ENCODE measurements at regions not wholly inside any gene's neighbourhood (a gene's known extent, or its start where the extent isn't known, plus 50 kb on each side); places are given as distances from the start of the nearest gene placed in this dataset.

GRCh38 chr3:144754076-144754783, 782.6 kb downstream of the DIPK2A start:
- H3K4me3 ChIP-seq (ENCODE audit: low read depth, low read length): no peak overlapping the region
- TF ChIP-seq, protein P1, sequence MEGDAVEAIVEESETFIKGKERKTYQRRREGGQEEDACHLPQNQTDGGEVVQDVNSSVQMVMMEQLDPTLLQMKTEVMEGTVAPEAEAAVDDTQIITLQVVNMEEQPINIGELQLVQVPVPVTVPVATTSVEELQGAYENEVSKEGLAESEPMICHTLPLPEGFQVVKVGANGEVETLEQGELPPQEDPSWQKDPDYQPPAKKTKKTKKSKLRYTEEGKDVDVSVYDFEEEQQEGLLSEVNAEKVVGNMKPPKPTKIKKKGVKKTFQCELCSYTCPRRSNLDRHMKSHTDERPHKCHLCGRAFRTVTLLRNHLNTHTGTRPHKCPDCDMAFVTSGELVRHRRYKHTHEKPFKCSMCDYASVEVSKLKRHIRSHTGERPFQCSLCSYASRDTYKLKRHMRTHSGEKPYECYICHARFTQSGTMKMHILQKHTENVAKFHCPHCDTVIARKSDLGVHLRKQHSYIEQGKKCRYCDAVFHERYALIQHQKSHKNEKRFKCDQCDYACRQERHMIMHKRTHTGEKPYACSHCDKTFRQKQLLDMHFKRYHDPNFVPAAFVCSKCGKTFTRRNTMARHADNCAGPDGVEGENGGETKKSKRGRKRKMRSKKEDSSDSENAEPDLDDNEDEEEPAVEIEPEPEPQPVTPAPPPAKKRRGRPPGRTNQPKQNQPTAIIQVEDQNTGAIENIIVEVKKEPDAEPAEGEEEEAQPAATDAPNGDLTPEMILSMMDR (IDR thresholded peaks at IDR 0.05; ENCODE audit: insufficient read depth, low read length): no peak
- DNase-seq (ENCODE audit: low read depth): no peak

- TF ChIP-seq, protein P1 (IDR thresholded peaks at IDR 0.05; ENCODE audit: insufficient read depth, low read length): no peak
- no peak for DNase-seq (ENCODE audit: low read depth)
- H3K4me3 ChIP-seq (ENCODE audit: low read depth, low read length): no peak overlapping the region
Measured at GRCh38 chr3:144756704-144757440, 785.2 kb downstream of the DIPK2A start.

GRCh38 chr3:144760831-144761230, 789.2 kb downstream of the DIPK2A start:
- H3K4me3 ChIP-seq (ENCODE audit: low read depth, low read length): no peak overlapping the region
- TF ChIP-seq, protein P1 (IDR thresholded peaks at IDR 0.05; ENCODE audit: insufficient read depth, low read length): no peak
- no peak for DNase-seq (ENCODE audit: low read depth)

- no peak overlapping the region for H3K4me3 ChIP-seq (ENCODE audit: low read depth, low read length)
- TF ChIP-seq, protein P1 (IDR thresholded peaks at IDR 0.05; ENCODE audit: insufficient read depth, low read length): no peak
- DNase-seq (ENCODE audit: low read depth): no peak
Measured at GRCh38 chr3:144762091-144762490, 790.5 kb downstream of the DIPK2A start.

DNA sequence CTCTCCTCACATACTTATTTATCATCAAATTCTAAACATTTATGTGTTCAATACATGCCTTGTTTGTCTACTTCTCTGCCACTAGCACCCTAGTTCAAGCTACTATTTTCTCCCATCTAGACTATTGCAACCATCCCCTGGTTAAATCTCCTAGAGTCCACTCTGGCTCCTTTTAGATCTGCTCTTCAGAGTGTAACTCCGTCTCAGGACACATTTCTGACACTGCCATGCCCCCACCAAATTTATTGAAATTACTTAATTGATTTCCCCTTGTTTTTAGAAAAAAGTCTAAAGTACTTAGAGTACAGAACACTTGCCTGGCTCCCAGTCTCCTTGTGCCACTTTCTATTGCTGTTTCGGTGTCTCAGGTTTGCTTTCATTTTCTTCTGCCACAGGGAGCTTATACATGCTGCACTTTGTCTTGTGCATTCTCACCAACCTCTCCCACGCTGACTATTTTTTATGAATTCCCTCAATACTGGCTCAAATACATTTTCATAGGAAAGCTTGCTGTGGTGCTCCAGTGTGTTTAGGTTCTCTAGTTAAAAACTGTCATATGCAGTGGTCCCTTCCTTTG, 792.3 kb downstream of the DIPK2A start:
- TF ChIP-seq, protein P1 (IDR thresholded peaks at IDR 0.05; ENCODE audit: insufficient read depth, low read length): no peak

DNA sequence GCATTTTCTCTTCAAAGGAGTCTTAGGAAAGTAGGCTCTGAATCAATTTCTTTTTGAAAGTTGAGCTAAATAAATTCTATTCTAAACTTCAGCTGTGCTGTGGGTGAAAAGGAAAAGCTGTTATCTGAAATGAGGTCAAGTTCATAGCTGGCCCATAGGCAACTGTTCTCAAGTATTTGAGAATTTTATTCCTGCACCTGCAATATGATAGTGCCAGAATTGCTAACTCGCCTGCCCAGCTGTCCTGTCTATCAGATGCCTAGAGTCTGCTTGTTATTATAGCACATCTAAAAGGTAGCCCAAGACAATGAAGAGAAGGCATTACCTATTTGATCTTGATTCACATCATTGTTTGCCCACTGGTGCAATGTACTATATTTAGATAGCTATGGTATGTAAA, 798.7 kb downstream of the DIPK2A start:
- H3K4me3 ChIP-seq (ENCODE audit: low read depth, low read length): no peak overlapping the region
- TF ChIP-seq, protein P1 (IDR thresholded peaks at IDR 0.05; ENCODE audit: insufficient read depth, low read length): no peak
- DNase-seq (ENCODE audit: low read depth): no peak

More for the DNA sequence above, 792.3 kb downstream of the DIPK2A start:
- H3K4me3 ChIP-seq (ENCODE audit: low read depth, low read length): no peak overlapping the region
- no peak for DNase-seq (ENCODE audit: low read depth)

Measured in fibroblast of the aortic adventitia (primary cell).